Spleen (tissue), 7 donors: ENCODE measurements at regions not wholly inside any gene's neighbourhood (a gene's known extent, or its start where the extent isn't known, plus 50 kb on each side); places are given as distances from the start of the nearest gene placed in this dataset.

Experiments
- POLR2A ChIP-seq, 3 donors: fragments of 450-650 bp; IDR thresholded peaks; one replicate each; pipeline ENCODE4 v1.5.1; 2017; ENCODE audit warnings: antibody characterized with exemption in 3 of 3, mild to moderate bottlenecking in 1 of 3
- POLR2AphosphoS5 ChIP-seq, 3 donors: sonication (generic); formaldehyde crosslinking; IDR thresholded peaks; one replicate each; pipeline ENCODE4 v1.5.1; 2017; ENCODE audit warnings: antibody characterized with exemption in 3 of 3
- TF ChIP-seq, protein P1 (sequence below), 11 experiments: fragments of 200-600 bp in 7 of 11; fragments of 450-650 bp in 4 of 11; sonication (generic) in 4 of 11; IDR thresholded peaks in 8 of 11; conservative IDR thresholded peaks in 3 of 11; 1 replicate in 7 of 11; 2 replicates in 4 of 11; pipeline versions ENCODE4 v1.4.0 to v1.8.0; 2016 to 2021; ENCODE audit warnings: antibody characterized with exemption in 11 of 11, inconsistent platforms in 4 of 11, mild to moderate bottlenecking in 1 of 11
- donor health status: DM: no; HTN: no; CAD: no; lungs with moderate emphysema.
- donor health status: DM: no; HTN: no; CAD: no.
- donor health status: DM: no; HTN: no; CAD: no.

DNA sequence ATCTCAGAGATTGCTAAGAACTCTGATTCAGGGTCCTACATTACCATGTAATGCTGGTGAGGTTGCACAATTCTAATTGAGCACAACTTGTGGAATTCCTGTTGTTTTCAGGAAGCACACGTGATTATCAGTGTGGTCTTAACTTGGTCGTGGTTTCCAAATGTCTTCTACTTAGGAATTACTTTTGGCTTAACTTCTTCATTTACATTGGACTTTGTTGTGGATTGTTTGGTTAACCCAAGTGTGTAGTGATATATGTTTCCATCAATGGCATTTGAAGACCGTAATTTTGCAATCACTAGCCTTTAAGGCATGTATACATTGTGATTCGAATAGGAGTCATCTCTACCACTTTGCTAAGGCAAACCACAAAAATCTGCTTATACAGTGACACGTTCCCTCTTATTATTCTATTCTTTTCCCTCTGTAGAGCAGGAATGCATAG lies 373.3 kb downstream of the IRS1 start:
- TF ChIP-seq, protein P1, sequence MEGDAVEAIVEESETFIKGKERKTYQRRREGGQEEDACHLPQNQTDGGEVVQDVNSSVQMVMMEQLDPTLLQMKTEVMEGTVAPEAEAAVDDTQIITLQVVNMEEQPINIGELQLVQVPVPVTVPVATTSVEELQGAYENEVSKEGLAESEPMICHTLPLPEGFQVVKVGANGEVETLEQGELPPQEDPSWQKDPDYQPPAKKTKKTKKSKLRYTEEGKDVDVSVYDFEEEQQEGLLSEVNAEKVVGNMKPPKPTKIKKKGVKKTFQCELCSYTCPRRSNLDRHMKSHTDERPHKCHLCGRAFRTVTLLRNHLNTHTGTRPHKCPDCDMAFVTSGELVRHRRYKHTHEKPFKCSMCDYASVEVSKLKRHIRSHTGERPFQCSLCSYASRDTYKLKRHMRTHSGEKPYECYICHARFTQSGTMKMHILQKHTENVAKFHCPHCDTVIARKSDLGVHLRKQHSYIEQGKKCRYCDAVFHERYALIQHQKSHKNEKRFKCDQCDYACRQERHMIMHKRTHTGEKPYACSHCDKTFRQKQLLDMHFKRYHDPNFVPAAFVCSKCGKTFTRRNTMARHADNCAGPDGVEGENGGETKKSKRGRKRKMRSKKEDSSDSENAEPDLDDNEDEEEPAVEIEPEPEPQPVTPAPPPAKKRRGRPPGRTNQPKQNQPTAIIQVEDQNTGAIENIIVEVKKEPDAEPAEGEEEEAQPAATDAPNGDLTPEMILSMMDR (IDR thresholded peaks at IDR 0.05 in 8 of 11, conservative IDR thresholded peaks at IDR 0.05 in 3 of 11): no peak
- no peak for TF ChIP-seq POLR2A (IDR thresholded peaks at IDR 0.05)
- TF ChIP-seq POLR2AphosphoS5 (IDR thresholded peaks at IDR 0.05): no peak
